OCI-LY1 (cell line): ENCODE measurements at regions not wholly inside any gene's neighbourhood (a gene's known extent, or its start where the extent isn't known, plus 50 kb on each side); places are given as distances from the start of the nearest gene placed in this dataset.

Source experiments
- H2AFZ ChIP-seq: fragments of 200-600 bp; sonication (generic), shearing (Covaris generic); 2 replicates; pipeline ENCODE4 v1.6.0; 2014; ENCODE audit warnings: antibody characterized with exemption, mild to moderate bottlenecking, low read length
- H3F3A ChIP-seq: fragments of 200-600 bp; sonication (generic), shearing (Covaris generic); 2 replicates; pipeline ENCODE4 v1.6.0; 2014; ENCODE audit warnings: mild to moderate bottlenecking, antibody characterized with exemption, low read length, moderate library complexity; ENCODE audit not compliant: insufficient read depth
- H3K27ac ChIP-seq: fragments of 200-600 bp; sonication (generic); 2 replicates; pipeline ENCODE4 v1.5.1; 2014; ENCODE audit warnings: low read length, mixed run types, mild to moderate bottlenecking, low read depth; ENCODE audit not compliant: poor library complexity, severe bottlenecking
- H3K27me3 ChIP-seq: fragments of 200-600 bp; sonication (generic); 2 replicates; pipeline ENCODE4 v1.6.0; 2014; ENCODE audit warnings: antibody characterized with exemption, mild to moderate bottlenecking, low read length, moderate library complexity; ENCODE audit not compliant: insufficient read depth
- H3K36me3 ChIP-seq: fragments of 200-600 bp; sonication (generic); 2 replicates; pipeline ENCODE4 v1.6.1; 2014; ENCODE audit warnings: mild to moderate bottlenecking, antibody characterized with exemption, low read length, moderate library complexity, mixed read lengths; ENCODE audit not compliant: insufficient read depth
- H3K4me1 ChIP-seq: fragments of 200-600 bp; sonication (generic); 2 replicates; pipeline ENCODE4 v1.5.1; 2014; ENCODE audit warnings: mild to moderate bottlenecking, low read length, moderate library complexity; ENCODE audit not compliant: insufficient read depth, severe bottlenecking
- H3K4me2 ChIP-seq: fragments of 200-600 bp; sonication (generic), shearing (Covaris generic); 2 replicates; pipeline ENCODE4 v1.6.1; 2014; ENCODE audit warnings: low read length
- H3K4me3 ChIP-seq: fragments of 200-600 bp; sonication (generic); 2 replicates; pipeline ENCODE4 v1.5.1; 2014; ENCODE audit warnings: low read length, low read depth, mild to moderate bottlenecking, mixed read lengths; ENCODE audit not compliant: poor library complexity, severe bottlenecking
- H3K79me2 ChIP-seq: fragments of 200-600 bp; shearing (Covaris generic); 2 replicates; pipeline ENCODE4 v1.6.1; 2016; ENCODE audit warnings: mixed run types, low read length, mixed read lengths; ENCODE audit not compliant: insufficient read depth
- H3K9ac ChIP-seq: fragments of 200-600 bp; sonication (generic), shearing (Covaris generic); 2 replicates; pipeline ENCODE4 v1.6.1; 2014; ENCODE audit warnings: mild to moderate bottlenecking, low read length, mixed read lengths
- H3K9me2 ChIP-seq: fragments of 200-600 bp; sonication (generic), shearing (Covaris generic); 2 replicates; pipeline ENCODE4 v1.6.1; 2014; ENCODE audit warnings: low read depth, mild to moderate bottlenecking, low read length, mixed read lengths
- H3K9me3 ChIP-seq: fragments of 200-600 bp; shearing (Covaris generic); 2 replicates; pipeline ENCODE4 v1.6.1; 2014; ENCODE audit warnings: low read length, mixed read lengths
- H4K20me1 ChIP-seq: fragments of 200-600 bp; sonication (generic), shearing (Covaris generic); 2 replicates; pipeline ENCODE4 v1.6.0; 2016; ENCODE audit warnings: mild to moderate bottlenecking, low read length; ENCODE audit not compliant: insufficient read depth
- CTCF ChIP-seq: fragments of 200-600 bp; sonication (generic), shearing (Covaris generic); IDR thresholded peaks from 2 replicates; pipeline ENCODE4 v1.5.1; 2017; ENCODE audit warnings: mild to moderate bottlenecking, antibody characterized with exemption, low read length, moderate library complexity, mixed read lengths
- EZH2 ChIP-seq: fragments of 200-600 bp; sonication (generic), shearing (Covaris generic); IDR thresholded peaks from 2 replicates; pipeline ENCODE4 v1.8.0; 2017; ENCODE audit warnings: borderline replicate concordance, mixed run types, mild to moderate bottlenecking, antibody characterized with exemption, low read length, moderate library complexity, mixed read lengths

DNA sequence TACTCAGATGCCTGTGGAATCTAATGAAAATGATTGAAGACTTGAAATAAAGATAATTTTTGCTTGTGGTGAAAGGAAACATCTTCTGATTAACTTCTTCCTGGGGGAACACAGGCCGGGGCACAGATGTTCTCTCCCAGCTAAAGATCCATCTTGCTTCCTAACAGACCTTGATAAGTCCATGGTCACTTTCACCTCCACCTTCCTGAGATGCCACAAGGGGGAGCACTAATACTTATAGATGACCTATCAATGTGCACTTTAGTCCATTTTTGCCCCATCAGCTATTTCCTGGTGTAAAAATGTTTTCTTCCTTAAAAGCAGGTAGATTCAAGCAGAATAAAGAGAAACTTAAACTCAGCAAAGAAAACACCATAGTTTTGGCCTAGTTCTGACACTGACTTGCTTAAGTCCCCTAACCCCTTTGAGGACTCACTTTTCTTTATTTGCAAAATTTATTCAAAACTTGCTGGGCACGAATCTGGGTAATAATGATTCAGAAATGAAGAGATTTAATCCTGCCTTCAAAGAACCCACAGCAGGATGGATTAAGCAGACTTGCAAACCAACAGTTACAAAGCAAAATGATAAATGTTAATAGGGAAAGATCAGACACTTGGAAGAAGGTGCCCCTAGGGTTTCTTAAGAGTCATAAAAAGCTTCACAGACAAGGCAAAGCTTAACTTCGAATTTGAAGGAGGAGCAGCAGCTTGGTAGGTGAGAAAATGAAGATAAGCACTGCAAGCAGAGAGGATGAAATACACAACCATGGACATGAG is 158.7 kb downstream of the RAB38 start:
- Histone ChIP-seq H3K4me1 (no peaks in the 10 kb centered on the region), H3F3A (no peaks in the 10 kb centered on the region), H2AFZ (no peak overlapping the region), H3K9me3 (no peaks in the 10 kb centered on the region), H3K27me3 (no peaks in the 10 kb centered on the region), H3K79me2 (no peaks in the 10 kb centered on the region), H3K4me3 (no peak overlapping the region), H4K20me1 (no peaks in the 10 kb centered on the region), H3K4me2 (no peak overlapping the region), H3K27ac (no peak overlapping the region), H3K9me2 (no peaks in the 10 kb centered on the region), H3K9ac (no peak overlapping the region), H3K36me3 (no peaks in the 10 kb centered on the region)
- TF ChIP-seq EZH2 (no peak), CTCF (peak; percentile 68)

- no peaks in the 10 kb centered on the region for H3K79me2 ChIP-seq
- no peaks in the 10 kb centered on the region for H3K27me3 ChIP-seq
- no peaks in the 10 kb centered on the region for H3K9me3 ChIP-seq
- H3K9ac ChIP-seq: no peak overlapping the region
- no peak overlapping the region for H2AFZ ChIP-seq
- H4K20me1 ChIP-seq: no peaks in the 10 kb centered on the region
- no peak for TF ChIP-seq EZH2
- no peak for TF ChIP-seq CTCF
- no peak overlapping the region for H3K27ac ChIP-seq
- no peaks in the 10 kb centered on the region for H3K36me3 ChIP-seq
- no peaks in the 10 kb centered on the region for H3K4me1 ChIP-seq
- H3K4me3 ChIP-seq: no peak overlapping the region
- no peak overlapping the region for H3K4me2 ChIP-seq
- H3K9me2 ChIP-seq: no peaks in the 10 kb centered on the region
- H3F3A ChIP-seq: no peaks in the 10 kb centered on the region
These were observed 160.1 kb downstream of the RAB38 start for GRCh38 chr11:88015170-88015569.

- H3K27ac ChIP-seq: no peak overlapping the region
- H3K36me3 ChIP-seq: no peaks in the 10 kb centered on the region
- no peaks in the 10 kb centered on the region for H3K27me3 ChIP-seq
- no peak overlapping the region for H3K4me3 ChIP-seq
- H3K9me2 ChIP-seq: no peaks in the 10 kb centered on the region
- no peak overlapping the region for H3K4me2 ChIP-seq
- no peak for TF ChIP-seq CTCF
- no peak for TF ChIP-seq EZH2
- no peaks in the 10 kb centered on the region for H3K79me2 ChIP-seq
- H2AFZ ChIP-seq: no peak overlapping the region
- H3K9me3 ChIP-seq: no peaks in the 10 kb centered on the region
- no peaks in the 10 kb centered on the region for H4K20me1 ChIP-seq
- no peaks in the 10 kb centered on the region for H3F3A ChIP-seq
- no peaks in the 10 kb centered on the region for H3K4me1 ChIP-seq
- H3K9ac ChIP-seq: no peak overlapping the region
These were observed 161.7 kb downstream of the RAB38 start for GRCh38 chr11:88013508-88014065.
